HG03378 (cell line): ENCODE measurements at regions not wholly inside any gene's neighbourhood (a gene's known extent, or its start where the extent isn't known, plus 50 kb on each side); places are given as distances from the start of the nearest gene placed in this dataset.

Experiments used
- ATAC-seq: cut with Tn5 transposase; IDR thresholded peaks from one replicate; pipeline ENCODE4 v1.9.1; 2021; ENCODE audit warnings: mild to moderate bottlenecking, moderate library complexity; ENCODE audit not compliant: unreplicated experiment

DNA sequence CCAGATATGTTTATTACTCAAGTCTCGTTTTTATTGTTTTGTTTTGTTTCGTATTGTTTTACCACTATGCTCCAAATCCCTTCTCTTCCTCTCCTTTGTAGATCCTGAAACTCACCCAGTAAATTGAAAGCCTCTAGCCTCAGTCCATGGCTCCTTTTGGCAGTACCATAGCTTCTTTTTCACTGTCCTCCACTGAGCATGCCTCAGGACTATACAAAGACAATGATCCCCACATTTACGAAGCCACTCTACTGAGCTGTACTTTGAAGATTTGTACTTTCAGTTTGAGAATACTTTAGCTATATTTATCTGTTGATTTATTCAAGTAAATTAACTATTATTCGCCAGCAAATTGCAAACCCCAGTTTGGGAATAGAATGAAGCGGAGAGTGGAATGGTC lies 159.1 kb upstream of the SLITRK3 start:
- no peak for ATAC-seq

DNA sequence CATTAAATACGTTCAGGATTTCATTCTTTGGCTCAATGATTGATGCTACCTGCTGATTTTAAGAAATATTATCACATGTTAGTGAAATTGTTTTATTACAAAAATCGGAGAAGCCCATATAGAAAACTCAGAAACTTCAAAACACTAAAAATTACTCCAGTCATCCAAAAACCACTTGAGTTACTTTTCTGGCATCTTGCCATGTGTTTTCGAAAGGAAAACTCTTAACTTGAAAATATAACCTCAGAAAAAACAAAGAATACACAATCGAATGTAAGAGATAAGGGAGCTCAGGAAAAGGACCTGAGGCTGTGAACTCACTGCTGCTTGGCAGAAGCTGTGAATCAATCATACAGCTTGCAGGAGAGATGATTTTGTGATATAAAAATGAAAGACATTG lies 151.3 kb upstream of the SLITRK3 start:
- no peak for ATAC-seq

DNA sequence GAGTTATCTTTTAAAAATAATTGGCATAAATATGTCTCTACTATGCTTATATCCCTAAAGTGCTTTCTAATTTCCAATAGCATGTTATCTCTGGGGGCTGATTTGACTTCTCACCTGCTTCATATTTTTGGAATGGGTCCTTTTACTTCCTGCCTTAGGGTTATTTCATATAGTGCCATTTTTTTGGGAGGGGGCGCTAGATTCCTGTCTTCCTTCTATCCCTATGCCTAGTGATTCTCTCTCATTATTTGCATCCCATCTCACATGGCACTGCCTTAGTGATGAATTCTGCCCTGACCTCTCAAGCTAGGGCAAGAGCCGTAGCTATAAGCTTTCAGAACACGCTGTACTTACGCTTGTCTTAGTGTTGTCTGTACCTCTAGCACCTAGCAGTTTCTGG lies 150.3 kb upstream of the SLITRK3 start:
- ATAC-seq = no peak

DNA sequence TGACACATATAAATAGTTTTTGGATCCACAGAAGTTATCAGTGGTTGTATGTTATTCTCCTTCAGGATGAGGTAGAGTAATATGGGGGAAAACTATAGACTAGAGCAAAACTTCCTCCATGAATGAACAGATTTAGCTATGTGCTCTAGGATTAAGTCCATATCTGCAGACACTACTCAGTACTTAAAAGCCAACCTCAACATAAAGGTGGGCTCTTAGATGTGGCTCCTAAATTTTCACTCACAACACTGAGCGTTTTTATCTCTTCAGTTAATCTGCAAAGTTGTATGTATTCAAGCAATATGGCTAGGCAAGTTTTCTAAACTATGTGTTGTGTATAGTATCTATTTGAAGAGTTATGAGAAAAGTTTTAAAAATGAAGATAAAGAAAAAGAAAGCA lies 147.0 kb upstream of the SLITRK3 start:
- ATAC-seq = no peak

DNA sequence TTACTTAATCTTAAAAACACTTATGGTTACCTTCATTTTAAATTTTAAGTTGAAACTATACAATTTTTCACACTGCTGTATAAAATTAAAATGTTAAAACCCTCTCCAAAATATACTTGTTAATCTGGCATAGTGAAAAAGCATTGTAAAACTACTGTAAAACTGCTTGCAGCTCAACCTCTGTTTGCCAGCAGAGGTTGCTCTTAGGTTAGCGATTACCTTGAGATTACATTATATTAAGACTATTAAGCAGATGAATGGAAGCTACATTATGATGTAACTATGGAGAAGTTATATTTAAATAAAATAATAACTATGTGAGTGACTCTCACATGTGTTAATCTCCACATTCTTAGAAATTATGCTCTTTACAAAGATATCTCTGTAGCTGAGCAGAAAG lies 143.6 kb upstream of the SLITRK3 start:
- no peak for ATAC-seq

DNA sequence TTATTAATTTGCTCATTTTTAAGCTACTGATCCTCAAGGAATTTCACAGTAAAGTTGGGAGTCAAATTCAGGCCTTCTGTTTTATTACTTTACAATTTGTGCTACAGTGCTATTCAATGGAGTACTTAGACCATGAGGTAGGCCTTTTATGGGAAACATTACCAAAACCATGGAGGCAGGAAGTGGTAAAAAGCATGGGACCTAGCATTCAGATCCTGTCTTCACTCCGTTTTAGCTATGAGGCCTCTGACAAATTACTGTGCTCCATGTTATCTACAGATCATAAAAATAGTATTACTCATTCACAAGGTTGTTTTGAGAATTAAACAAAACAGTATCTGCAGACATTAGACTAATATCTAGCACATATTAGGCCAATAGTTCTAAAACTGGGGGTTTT lies 140.6 kb upstream of the SLITRK3 start:
- ATAC-seq = no peak
